Uterus (tissue), 2 donors: ENCODE measurements at regions not wholly inside any gene's neighbourhood (a gene's known extent, or its start where the extent isn't known, plus 50 kb on each side); places are given as distances from the start of the nearest gene placed in this dataset.

Experiments
- CTCF ChIP-seq, 4 experiments: fragments of 200-600 bp in 2 of 4; fragments of 450-650 bp in 2 of 4; sonication (generic) in 2 of 4; IDR thresholded peaks; one replicate each; pipeline ENCODE4 v1.5.1; 2016 to 2019; ENCODE audit warnings: antibody characterized with exemption in 4 of 4, mild to moderate bottlenecking in 2 of 4, moderate library complexity in 1 of 4
- POLR2A ChIP-seq, 2 donors: fragments of 450-650 bp; IDR thresholded peaks; one replicate each; pipeline ENCODE4 v1.6.1; 2016; ENCODE audit warnings: antibody characterized with exemption in 2 of 2, mild to moderate bottlenecking in 1 of 2, moderate library complexity in 1 of 2

GRCh38 chr3:82815417-82816058 is 1054.1 kb upstream of the GBE1 start:
- TF ChIP-seq CTCF (IDR thresholded peaks at IDR 0.05) = no peak
- no peak for TF ChIP-seq POLR2A (IDR thresholded peaks at IDR 0.05)
